ENCODE measurements at regions not wholly inside any gene's neighbourhood (a gene's known extent, or its start where the extent isn't known, plus 50 kb on each side); places are given as distances from the start of the nearest gene placed in this dataset.

DNA sequence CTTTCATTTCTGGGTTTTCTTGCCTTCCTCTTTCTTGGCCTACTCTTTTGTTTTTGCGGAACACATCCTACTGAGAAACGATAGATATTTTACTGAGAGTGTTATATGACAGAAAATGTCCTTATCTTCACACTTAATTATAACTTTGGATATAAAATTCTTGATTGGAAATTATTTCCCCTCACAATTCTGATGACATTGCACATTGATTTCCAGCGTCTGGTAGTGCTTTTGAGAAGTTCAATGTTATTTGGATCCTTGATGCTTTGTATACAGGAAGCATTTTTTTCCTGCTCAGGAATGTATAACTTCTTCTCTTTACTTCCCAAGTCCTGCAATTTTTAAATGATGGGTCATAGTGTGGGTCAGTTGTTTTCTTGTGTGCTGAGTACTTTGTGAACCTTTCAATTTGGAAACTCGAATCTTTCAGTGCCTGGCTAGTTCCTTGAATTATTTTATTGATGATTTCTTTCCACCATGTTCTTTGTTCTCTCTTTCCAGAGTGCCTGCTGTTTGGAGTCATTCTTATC lies 183.9 kb downstream of the PDCD6IP start:
- 33% methylated on average over 4 of the region's 4 CpGs for WGBS (ENCODE audit: insufficient coverage, insufficient replicate concordance, low lambda C conversion rate, missing lambda C conversion rate)

More for the DNA sequence above, 183.9 kb downstream of the PDCD6IP start:
- H3K4me3 ChIP-seq: no peak overlapping the region
- no peaks in the 10 kb centered on the region for H3K36me3 ChIP-seq (ENCODE audit: control insufficient read depth in 2 of 2, insufficient read depth in 2 of 2, low read length in 1 of 2)
- FAIRE-seq (no peak), DNase-seq (ENCODE audit: low read depth, low spot score) (no peak), ATAC-seq (no peak)
- no peak overlapping the region for H2AFZ ChIP-seq (ENCODE audit: control insufficient read depth, low read depth, low read length)
- H3K4me2 ChIP-seq (ENCODE audit: control insufficient read depth, insufficient read depth): no peak overlapping the region
- H4K20me1 ChIP-seq (ENCODE audit: control insufficient read depth, insufficient read depth): no peaks in the 10 kb centered on the region
- ChIA-PET SMC1A (ENCODE audit: uncharacterized antibody, unreplicated experiment) (no interaction called here), RAD21 (ENCODE audit: unreplicated experiment) (interaction anchor here (1.0 kb wide), 1 partner anchor 278 kb away, joined by 4 read pairs; no protein-coding TSS in a partner anchor), POLR2A (no interaction called here), CTCF (no interaction called here)
- H3K79me2 ChIP-seq (ENCODE audit: control insufficient read depth, insufficient read depth, low read length): no peaks in the 10 kb centered on the region
- H3K27ac ChIP-seq (ENCODE audit: control insufficient read depth, insufficient read depth): no peak overlapping the region
- in situ Hi-C loops (cut with MboI) (loop anchor here (25.0 kb wide), 1 partner anchor 705 kb away; no protein-coding TSS in a partner anchor), intact Hi-C loops (cut with micrococcal nuclease; ENCODE audit: unreplicated experiment) (no loop called here)
- TF ChIP-seq SIN3A (IDR thresholded peaks at IDR 0.05; ENCODE audit: low read depth, low read length): no peak
- no peak for TF ChIP-seq TCF3 (IDR thresholded peaks at IDR 0.05; ENCODE audit: borderline replicate concordance, insufficient read depth, low read depth, low read length)
- no peak for TF ChIP-seq ZNF622 (IDR thresholded peaks at IDR 0.05)
- TF ChIP-seq E4F1 (IDR thresholded peaks at IDR 0.05; ENCODE audit: borderline replicate concordance, partially characterized antibody): no peak
- no peak for TF ChIP-seq TAF1 (IDR thresholded peaks at IDR 0.05; ENCODE audit: borderline replicate concordance, low read depth, low read length)
- TF ChIP-seq ZNF687 (IDR thresholded peaks at IDR 0.05): no peak
- no peak for TF ChIP-seq NR2C2 (IDR thresholded peaks at IDR 0.05; ENCODE audit: borderline replicate concordance, control insufficient read depth, insufficient read length, low read depth)
- TF ChIP-seq, protein P1, sequence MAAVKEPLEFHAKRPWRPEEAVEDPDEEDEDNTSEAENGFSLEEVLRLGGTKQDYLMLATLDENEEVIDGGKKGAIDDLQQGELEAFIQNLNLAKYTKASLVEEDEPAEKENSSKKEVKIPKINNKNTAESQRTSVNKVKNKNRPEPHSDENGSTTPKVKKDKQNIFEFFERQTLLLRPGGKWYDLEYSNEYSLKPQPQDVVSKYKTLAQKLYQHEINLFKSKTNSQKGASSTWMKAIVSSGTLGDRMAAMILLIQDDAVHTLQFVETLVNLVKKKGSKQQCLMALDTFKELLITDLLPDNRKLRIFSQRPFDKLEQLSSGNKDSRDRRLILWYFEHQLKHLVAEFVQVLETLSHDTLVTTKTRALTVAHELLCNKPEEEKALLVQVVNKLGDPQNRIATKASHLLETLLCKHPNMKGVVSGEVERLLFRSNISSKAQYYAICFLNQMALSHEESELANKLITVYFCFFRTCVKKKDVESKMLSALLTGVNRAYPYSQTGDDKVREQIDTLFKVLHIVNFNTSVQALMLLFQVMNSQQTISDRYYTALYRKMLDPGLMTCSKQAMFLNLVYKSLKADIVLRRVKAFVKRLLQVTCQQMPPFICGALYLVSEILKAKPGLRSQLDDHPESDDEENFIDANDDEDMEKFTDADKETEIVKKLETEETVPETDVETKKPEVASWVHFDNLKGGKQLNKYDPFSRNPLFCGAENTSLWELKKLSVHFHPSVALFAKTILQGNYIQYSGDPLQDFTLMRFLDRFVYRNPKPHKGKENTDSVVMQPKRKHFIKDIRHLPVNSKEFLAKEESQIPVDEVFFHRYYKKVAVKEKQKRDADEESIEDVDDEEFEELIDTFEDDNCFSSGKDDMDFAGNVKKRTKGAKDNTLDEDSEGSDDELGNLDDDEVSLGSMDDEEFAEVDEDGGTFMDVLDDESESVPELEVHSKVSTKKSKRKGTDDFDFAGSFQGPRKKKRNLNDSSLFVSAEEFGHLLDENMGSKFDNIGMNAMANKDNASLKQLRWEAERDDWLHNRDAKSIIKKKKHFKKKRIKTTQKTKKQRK (IDR thresholded peaks at IDR 0.05; ENCODE audit: low read depth, low read length): no peak
- TF ChIP-seq CREB1 (IDR thresholded peaks at IDR 0.05; ENCODE audit: low read depth): no peak
- TF ChIP-seq E2F4 (IDR thresholded peaks at IDR 0.05; ENCODE audit: low read depth, low read length): no peak
- TF ChIP-seq ZSCAN29 (IDR thresholded peaks at IDR 0.05): no peak
- no peak for TF ChIP-seq NFIC (IDR thresholded peaks at IDR 0.05; ENCODE audit: low read depth, low read length)
- no peak for TF ChIP-seq HCFC1 (IDR thresholded peaks at IDR 0.05; ENCODE audit: low read length)
- H3K9me3 ChIP-seq (replicated peaks; ENCODE audit: control insufficient read depth, insufficient read depth, low read length): no peaks in the 10 kb centered on the region
- H3K27me3 ChIP-seq (replicated peaks in 1 of 2; ENCODE audit: control insufficient read depth in 2 of 2, insufficient read depth in 2 of 2, low read length in 1 of 2): no peaks in the 10 kb centered on the region
- H3K9ac ChIP-seq (ENCODE audit: control insufficient read depth, insufficient read depth, low read length): no peak overlapping the region
- no peaks in the 10 kb centered on the region for H3K4me1 ChIP-seq (ENCODE audit: control insufficient read depth, insufficient read depth, low read length)
- BruUV-seq (replicated peaks): no TSS peak
